Spleen (tissue), 7 donors: ENCODE measurements at regions not wholly inside any gene's neighbourhood (a gene's known extent, or its start where the extent isn't known, plus 50 kb on each side); places are given as distances from the start of the nearest gene placed in this dataset.

Source experiments
- POLR2A ChIP-seq, 3 donors: fragments of 450-650 bp; IDR thresholded peaks; one replicate each; pipeline ENCODE4 v1.5.1; 2017; ENCODE audit warnings: antibody characterized with exemption in 3 of 3, mild to moderate bottlenecking in 1 of 3
- TF ChIP-seq, protein P1 (sequence below), 11 experiments: fragments of 200-600 bp in 7 of 11; fragments of 450-650 bp in 4 of 11; sonication (generic) in 4 of 11; IDR thresholded peaks in 8 of 11; conservative IDR thresholded peaks in 3 of 11; 1 replicate in 7 of 11; 2 replicates in 4 of 11; pipeline versions ENCODE4 v1.4.0 to v1.8.0; 2016 to 2021; ENCODE audit warnings: antibody characterized with exemption in 11 of 11, inconsistent platforms in 4 of 11, mild to moderate bottlenecking in 1 of 11
- donor health status: DM: no; HTN: no; CAD: no; lungs with moderate emphysema.
- donor health status: DM: no; HTN: no; CAD: no.
- donor health status: DM: no; HTN: no; CAD: no.

GRCh38 chrX:104419926-104420325, 146.1 kb upstream of the IL1RAPL2 start:
- TF ChIP-seq, protein P1, sequence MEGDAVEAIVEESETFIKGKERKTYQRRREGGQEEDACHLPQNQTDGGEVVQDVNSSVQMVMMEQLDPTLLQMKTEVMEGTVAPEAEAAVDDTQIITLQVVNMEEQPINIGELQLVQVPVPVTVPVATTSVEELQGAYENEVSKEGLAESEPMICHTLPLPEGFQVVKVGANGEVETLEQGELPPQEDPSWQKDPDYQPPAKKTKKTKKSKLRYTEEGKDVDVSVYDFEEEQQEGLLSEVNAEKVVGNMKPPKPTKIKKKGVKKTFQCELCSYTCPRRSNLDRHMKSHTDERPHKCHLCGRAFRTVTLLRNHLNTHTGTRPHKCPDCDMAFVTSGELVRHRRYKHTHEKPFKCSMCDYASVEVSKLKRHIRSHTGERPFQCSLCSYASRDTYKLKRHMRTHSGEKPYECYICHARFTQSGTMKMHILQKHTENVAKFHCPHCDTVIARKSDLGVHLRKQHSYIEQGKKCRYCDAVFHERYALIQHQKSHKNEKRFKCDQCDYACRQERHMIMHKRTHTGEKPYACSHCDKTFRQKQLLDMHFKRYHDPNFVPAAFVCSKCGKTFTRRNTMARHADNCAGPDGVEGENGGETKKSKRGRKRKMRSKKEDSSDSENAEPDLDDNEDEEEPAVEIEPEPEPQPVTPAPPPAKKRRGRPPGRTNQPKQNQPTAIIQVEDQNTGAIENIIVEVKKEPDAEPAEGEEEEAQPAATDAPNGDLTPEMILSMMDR (IDR thresholded peaks at IDR 0.05 in 8 of 11, conservative IDR thresholded peaks at IDR 0.05 in 3 of 11) = no peak
- no peak for TF ChIP-seq POLR2A (IDR thresholded peaks at IDR 0.05)
